SK-MEL-5 (cell line): ENCODE measurements at regions not wholly inside any gene's neighbourhood (a gene's known extent, or its start where the extent isn't known, plus 50 kb on each side); places are given as distances from the start of the nearest gene placed in this dataset.

Experiments
- DNase-seq: peaks from one replicate; pipeline ENCODE4 v3.0.0-alpha.2; 2016; ENCODE audit warnings: low read depth, low spot score
- in situ Hi-C: cut with HindIII; loops from 2 replicates; pipeline ENCODE4 v1.10.0; 2016; ENCODE audit warnings: low sequenced_read_pairs, high pct_unique_total_duplicates, low pct_unique_long_range_greater_than_20kb

DNA sequence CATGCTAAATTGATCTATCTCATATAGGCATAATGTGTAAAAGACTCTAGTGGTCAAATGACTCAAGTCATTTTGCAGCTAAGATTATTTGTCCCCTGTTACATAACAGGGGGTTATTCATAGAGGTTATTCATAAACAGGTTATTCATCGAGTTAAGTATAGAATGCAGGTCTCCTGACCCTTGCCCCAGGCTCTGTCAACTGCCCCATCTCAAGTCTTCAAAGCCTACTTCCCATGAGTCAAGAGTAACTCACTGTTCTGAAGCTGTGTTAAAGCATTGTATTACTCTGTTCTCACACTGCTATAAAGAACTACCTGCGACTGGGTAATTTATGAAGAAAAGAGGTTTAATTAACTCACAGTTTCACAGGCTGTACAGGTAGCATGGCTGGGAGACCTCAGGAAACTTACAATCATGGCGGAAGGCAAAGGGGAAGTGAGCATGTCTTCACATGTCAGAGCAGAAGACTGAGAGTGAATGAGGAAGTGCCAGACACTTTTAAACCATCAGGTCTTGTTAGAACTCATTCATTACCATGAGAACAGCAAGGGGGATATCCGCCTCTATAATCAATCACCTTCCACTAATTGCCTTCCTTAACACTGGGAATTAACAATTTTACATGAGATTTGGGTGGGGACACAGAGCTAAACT, 226.2 kb upstream of the BLID start:
- peak; percentile 45 for DNase-seq
- in situ Hi-C loops, result no loop called here

DNA sequence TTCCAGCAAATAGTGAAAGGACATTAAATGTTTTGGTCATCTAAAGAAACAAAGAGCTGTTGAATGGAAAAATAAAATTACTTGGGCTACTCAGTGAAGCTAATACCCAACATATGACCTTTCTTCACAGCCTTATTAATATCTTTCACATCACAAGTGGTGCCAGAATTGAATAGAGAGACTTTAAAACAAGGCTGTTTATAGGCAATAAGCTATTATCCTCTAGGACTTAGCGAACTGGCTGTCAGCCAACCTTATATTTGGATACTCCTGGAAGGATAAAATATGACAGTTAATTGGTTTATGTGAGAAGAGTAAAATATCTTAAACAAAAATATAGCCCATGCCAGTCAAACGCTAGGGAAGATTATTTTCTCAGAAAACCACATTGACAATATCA, 225.5 kb upstream of the BLID start:
- no peak for DNase-seq
- in situ Hi-C loops, result no loop called here

DNA sequence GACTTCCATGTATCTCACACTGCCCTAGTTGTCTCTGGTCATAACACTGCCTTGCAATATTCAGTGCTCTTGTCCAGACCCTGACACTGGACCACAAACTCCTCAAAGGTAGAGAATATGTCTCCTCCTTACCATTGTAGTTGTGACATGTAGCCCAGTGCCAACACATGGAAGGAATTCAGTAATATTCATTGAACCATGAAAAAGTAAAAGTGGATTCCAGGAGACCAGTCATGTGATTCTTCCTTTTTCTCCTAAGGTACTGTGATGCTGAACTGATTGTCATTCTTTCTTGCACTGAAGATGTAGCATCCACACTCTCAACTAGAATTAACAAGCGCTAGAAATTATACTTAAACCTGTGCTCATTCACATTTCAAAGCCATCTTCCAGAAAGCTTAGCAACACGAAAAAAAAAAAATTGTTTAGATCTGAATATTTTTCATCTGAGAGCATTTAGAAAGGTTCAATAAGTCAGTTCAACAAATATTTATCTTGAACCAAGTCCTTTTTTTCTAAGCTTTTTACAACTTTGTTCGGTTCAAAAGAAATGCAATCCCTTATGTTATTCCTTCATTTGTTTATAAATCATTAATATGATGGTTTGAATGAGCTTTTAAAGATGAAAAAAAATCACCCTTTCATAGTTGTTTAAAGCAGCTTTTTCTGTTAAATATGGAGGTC, 224.7 kb upstream of the BLID start:
- in situ Hi-C loops, result no loop called here
- no peak for DNase-seq

DNA sequence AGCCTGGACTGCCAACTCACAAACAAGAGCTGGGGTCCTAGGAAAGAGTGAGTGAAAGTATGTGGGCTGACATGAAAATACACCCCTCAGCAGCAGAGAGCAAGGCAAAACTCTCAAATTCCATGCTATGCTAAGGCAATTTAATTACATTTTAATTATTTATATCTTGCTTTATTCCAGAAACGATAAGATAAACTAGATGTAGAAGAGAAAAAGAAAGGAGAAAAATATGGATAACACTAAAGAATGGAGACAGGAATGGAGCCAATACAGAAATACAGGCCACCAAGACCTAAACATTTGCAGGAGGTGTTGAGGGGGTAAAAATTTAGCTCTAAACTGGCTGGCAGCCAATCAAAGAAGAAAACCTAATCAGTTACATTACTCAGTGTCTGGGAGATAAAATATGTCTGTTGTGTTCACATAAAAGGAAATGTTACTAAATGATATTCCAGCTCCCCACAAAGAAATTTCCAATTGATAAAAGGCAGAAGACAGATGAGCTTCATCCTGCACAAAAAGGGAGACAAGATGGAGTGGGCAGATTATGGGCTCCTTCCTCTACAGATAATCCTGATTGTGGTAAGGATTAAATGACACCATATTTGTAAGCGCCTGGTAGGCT, 223.5 kb upstream of the BLID start:
- DNase-seq, result no peak
- in situ Hi-C loops, result no loop called here

DNA sequence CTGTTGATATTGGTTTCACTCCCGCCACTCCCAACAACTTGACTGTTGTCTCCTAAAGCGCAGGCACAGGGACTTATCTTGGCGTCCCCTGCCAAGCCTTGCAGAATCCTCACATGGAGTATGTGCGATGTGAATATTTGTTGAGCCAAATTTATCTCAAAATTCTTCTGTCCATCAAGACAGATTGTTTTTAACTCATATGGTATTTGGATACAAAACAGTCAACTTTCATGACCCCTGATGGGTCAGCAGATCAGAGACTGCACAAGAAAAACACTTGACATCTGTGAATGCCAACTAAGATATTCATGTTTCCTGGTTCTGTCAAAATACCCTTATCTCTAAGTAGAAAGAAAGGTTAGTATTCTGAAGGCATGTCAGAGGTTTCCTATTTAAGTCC, 221.7 kb upstream of the BLID start:
- in situ Hi-C loops, result no loop called here
- DNase-seq, result no peak

DNA sequence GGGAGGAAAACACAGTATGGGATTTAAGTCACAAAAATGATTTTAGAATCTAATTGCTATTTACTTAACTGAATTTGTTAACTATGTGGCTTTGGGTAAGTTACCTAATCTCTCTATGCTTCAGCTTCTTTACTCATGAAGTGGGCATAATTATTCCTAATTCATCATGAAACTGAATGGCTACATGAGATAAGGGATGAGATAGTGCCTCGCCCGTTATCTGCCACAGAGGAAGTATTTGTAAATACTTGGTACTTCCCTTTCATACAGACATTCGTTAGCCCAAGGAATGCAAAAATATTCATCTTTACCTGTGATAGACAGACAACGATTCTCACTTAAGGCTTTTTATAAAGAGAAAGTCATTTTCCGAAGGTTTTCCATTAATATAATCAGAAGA, 221.2 kb upstream of the BLID start:
- no peak for DNase-seq
- in situ Hi-C loops, result no loop called here

DNA sequence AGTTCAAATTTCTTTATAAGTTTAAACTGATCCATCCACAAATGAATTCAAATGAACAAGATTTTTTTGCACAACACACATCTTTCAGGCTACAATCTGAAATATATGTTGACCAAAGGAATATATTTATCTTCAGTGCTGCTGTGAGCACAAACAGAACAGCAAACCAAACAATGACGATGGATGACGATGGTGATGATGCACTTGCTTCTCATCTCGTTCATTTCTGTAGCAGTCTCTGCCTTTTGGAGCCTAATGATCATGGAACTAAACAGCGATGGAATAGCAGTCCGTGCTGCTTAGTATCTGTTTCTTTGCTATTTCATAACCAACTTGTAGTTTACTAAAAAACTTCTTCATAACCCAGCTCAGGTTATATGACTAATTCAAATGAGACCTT, 220.7 kb upstream of the BLID start:
- in situ Hi-C loops, result no loop called here
- no peak for DNase-seq

DNA sequence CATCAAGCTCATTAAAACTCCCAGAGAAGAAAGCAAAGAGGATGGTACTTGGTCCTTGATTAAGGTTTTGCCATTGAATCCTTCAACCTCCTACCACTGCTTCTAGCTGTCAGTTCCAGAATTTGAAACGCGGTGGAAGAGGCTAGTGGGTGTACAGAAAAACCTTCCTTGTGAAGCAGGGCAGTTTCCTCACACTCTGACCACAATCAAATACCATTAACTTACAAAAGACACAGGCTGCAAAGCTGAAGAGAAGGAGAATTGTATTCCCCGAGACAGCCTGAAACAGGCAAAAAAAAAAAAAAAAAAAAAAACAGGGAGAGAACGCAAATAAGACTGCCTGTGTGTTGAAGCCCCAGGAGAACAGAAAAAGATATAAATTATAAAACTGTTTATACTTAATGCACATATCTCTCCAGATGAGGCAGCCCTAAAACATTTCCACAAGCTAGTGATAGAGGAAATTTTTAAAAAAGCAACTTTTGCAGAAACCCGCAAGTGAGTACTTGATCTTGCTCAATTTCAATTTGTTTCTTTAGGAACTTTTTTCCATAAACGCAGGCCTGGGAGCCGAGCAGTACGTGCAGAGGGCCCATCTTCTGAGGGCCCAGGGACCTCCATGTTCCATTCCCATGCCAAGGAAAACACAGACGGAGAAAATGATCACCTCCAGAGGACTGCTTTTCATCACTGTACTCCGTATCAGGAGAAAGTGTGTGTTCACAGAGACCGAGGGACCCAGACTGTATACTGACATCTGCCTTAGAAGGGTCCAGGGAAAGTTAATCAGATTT, 218.7 kb upstream of the BLID start:
- in situ Hi-C loops, result no loop called here
- peak; percentile 50 for DNase-seq

DNA sequence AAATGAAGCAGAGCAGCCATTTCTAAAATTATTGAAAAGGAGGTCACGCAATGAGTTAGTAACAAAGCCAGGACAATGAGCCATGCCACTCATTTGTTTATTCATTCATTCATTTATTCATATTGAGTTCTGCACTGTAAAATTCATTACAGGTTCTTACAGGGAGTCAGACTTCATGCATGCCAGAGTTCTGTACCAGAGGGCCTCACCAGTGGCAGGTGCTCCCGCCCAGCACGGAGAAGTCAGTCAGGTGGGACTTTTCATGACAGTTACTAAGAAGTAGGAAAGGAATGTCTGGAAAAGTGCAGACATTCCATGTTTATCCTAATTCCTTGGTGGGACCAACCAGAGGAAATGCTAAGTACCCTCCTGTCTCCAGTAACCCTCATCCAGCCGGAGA, 217.5 kb upstream of the BLID start:
- in situ Hi-C loops, result no loop called here
- DNase-seq, result no peak

DNA sequence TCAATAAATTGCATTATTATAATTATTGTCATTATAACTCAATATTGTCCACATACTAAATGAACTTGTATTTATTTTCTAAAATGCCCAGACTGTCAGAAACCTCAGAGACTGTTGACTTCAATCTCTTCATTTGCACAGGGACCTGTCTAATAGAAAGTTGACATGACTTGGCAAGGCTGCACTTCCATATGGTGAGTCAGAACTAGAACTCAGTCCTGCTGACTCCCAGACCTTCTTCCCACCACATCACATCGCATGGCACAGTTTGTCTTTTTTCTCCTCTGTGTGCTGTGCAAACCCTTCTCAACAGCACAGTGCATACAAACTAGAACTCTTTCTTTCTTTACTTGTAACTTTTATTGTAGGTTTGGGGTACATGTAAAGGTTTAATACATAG, 215.1 kb upstream of the BLID start:
- no peak for DNase-seq
- in situ Hi-C loops, result no loop called here

DNA sequence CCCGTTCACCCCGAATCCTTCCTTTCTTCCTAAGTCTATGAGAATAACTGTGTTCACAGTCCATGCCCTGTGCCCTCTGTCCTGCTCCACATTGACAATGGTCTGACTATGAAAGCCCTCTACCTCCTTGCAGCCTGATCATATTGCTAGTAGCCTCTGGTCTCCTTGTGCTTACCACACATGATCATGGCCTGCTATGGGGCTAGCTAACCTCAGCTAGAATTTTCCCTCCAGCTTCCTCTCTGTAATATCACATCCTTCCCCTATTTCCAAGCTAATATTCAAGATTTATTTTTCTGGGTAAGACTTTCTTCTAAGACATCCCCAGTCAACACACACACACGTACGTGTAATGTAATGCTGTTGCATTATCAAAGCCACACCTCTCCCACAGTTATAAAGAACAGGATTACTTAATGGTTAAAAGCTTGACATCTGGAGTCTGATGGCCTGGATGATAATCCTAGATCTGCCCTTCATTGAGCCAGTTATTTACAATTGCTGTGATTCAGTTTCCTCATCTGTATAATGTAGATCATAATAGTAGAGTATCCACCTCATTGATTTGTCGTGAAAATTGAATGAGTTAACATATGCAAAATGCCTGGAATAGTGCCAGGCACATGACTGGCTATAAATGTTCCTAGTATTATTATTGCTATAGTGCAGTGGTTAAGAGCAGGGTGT, 214.4 kb upstream of the BLID start:
- in situ Hi-C loops, result no loop called here
- no peak for DNase-seq

DNA sequence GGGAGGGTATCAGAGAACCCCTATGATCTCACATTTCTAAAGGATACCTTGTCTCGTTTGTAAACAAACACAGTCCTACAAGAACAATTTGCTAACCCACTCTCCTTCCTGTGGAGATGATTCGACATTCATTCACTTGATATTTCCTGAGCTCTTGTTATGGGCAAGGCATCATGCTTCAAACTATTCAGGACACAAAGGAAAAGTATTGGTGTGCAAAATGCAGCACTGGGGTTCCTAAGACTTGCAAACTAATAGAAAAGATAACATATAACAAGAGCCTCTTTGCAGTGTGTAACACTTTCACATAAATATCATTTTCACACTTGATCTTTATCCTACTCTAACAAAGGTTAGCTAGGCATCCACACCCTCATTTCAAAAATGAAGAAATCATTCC, 211.5 kb upstream of the BLID start:
- in situ Hi-C loops, result no loop called here
- DNase-seq, result no peak

DNA sequence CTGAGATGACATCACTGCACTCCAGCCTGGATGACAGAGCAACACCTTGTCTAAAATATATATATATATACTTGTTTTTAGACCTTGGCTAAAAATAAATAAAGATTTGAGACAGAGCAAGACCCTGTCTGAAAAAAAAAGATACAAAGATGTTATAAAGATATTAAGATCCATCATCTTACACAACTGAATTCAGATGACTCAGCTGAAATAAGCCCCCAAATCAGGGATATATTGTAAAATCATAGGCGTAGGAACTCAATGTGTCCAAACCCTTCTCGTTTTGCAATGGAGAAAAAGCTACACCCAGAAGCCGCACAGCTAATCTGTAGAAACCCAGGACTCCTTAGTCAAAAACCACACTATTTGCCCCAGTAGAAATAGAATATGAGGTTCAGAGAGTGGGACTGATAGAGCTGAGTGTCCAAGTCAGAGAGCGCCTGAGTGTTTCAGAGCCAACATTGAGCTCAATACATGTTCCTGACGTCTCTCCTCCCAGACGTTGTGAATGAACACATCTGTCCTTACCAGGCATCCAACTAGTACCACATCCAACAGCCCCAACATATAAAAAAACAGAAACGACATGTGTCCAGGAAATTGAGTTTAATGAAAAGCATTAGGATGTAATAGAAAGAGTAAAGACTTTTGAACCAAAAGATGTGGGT, 207.9 kb upstream of the BLID start:
- no peak for DNase-seq
- in situ Hi-C loops, result no loop called here

DNA sequence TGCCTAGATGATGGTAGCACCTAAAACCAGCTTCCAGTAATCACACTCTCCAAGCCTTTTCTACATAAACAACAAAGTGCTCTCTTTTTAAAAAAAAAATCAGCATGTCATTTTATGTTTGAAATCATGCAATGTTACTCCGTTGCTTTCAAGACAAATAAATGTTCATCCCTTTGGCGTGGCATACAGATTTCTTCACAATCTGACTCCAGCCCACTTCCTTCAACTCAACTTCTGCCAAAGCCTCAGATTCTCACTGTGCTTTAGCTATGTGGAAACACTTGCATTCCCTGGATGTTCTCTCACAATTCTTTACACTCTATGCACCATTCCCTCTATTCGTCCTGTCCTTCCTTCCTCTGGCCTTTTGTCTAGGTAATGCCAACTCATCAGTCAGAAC, 206.3 kb upstream of the BLID start:
- in situ Hi-C loops, result no loop called here
- no peak for DNase-seq

DNA sequence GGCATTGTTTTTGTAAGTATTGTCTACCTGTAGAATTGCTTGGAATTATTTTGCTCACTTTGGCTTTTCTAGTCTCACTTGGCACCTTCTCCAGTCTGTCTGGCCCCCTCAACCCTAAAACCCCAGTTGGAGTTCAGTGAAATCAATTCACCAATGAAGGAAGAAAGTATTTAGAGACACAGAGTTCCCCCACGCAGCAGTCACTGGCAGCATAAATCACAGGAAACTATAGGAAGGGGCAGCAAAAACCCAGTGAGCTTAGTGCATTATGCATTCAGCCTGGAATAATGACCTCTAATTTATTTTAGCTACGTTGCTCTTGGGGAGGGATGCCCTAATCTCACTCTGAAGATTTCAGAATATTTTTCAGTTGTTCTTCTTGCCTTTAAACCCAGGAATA, 204.7 kb upstream of the BLID start:
- in situ Hi-C loops, result no loop called here
- DNase-seq, result no peak

DNA sequence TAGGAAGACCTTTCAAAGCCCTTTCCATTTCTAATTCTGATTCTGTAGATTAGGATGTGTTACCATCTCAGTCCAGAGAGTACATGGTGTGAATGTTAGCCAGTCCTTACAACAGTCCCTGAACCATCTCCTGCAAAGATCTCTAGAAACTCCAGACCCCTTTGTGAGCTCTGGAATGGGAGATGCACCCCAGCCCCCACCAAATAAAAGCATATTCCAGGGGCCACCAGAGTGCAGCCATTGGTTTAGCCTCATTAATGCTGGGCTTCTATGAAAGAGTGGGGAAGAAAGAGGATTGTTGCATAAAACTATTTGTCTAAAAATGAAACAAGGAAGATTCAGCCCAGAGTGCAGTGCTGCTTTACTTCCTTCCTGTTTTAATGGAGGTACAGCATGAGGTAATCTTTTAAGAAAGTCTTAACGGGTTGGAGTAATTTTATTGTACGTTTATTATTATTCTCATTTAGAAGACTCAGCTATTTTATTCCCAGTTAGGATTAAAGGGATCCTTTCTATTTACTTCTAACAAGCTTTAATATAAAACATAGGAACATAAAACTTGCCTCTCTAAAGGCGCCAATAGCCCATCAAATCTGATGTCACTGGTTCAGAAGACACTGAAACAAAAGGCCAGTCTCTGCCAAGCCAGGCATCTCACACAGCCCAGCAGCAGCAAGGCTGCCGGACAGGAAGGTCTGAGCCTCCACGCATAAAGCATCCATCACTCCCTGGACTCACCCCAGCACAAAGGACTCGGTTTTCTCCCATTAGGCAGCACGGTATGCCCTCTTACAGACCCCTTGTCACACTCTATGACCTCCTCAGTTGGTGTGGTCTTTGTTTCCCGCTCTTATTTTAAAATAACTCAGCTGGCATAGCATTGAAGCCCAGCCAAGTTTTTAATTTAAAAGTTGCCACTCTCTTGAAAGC, 203.9 kb upstream of the BLID start:
- in situ Hi-C loops, result no loop called here
- no peak for DNase-seq

DNA sequence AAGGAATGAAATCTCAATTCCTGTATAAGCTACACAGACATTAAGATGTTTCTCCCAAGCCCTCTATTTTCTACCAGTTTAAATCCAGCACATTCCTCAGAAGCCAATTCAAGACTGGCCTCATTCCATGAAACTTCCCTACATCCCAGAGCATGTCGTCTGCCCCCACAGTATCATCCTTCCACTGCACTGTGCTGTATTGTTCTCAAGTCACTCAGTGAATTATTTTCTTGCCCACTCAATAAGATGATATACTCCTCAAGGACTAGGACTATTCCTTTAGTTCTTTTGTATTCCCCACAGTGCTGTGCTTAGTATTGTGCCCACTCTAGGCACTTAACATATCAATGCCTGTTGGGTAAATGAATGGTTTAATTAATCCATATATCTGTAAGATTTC, 203.1 kb upstream of the BLID start:
- in situ Hi-C loops, result no loop called here

More for the DNA sequence above, 203.1 kb upstream of the BLID start:
- no peak for DNase-seq
